Eye (tissue), 1 donor: ENCODE measurements at regions not wholly inside any gene's neighbourhood (a gene's known extent, or its start where the extent isn't known, plus 50 kb on each side); places are given as distances from the start of the nearest gene placed in this dataset.
A peak's percentile ranks its signal among the peaks of the same experiment; 100 is the strongest.
"Not testable (repeated sequence)": the region's sequence is repeated elsewhere in the genome, so short reads cannot be mapped to it uniquely, and the experiment has no call there.

Experiments used
- DNase-seq: peaks from one replicate; pipeline ENCODE4 v3.0.0-alpha.2; 2015

GRCh38 chr1:110260194-110260593 is 50.1 kb downstream of the KCNC4 start:
- DNase-seq = no peak

DNA sequence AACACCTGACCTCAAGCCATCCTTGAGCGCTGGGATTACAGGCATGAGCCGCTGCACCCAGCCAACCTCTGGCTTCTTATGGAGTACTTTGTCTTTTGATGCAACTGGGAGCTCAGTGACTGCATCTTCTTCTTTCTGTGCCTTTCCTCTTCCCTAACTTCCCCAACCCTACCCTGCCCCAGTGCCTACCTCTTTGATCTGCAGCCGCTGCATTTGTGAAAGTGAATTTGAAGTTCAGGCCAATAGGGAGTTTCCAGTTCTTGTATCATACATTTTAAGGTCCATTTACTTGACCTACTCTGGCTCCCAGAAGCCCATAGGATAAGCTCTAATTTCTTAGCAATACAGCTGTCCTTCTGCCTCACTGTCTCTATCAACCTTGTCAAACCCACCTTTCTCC is 52.2 kb downstream of the KCNC4 start:
- DNase-seq = no peak

- DNase-seq = peak; percentile 28
These were observed 52.9 kb downstream of the KCNC4 start for GRCh38 chr1:110262846-110263631.

- no peak for DNase-seq
These were observed 54.3 kb downstream of the KCNC4 start for GRCh38 chr1:110264430-110264829.

DNA sequence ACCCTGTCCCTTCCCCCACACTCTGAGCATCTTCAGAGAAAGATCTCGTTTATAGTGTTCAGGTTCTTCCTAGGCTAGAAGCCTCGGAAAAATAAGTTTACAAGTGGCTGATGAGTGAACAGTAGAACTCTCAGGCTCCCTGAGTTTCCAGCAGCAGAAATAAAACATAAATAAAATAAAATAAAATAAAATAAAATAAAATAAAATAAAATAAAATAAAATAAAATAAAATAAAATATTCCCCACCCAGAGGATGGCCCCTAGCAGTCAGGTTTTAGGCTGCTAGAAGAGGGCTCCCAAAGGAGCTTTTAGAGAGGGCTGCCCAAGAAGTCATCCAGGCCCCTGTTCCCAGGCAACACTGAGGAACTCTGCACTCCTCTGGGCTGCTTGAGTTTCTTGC is 55.1 kb downstream of the KCNC4 start:
- no peak for DNase-seq

- DNase-seq = no peak
These were observed 56.7 kb downstream of the KCNC4 start for GRCh38 chr1:110266834-110267233.

DNA sequence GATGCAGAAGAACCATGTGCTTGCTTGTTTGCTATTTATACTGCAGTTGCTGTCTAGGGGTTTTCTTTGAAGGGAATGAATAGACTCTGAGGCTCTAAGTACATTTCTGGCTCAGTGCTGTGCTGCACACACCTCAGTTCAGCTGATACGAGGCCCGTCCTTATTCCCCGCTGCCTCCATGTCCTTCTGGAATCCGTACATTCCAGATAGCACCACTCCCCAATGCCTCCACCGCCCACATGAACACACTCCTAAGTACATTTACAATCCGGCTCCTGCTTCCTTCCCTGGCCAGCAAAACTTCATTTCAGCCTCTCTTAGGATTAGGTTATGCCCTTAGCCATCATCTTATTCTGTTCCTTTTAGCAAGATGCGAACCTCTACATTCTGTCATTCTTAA is 57.1 kb downstream of the KCNC4 start:
- no peak for DNase-seq

GRCh38 chr1:110272045-110272444 is 61.9 kb downstream of the KCNC4 start:
- DNase-seq = no peak

- not testable (repeated sequence) for DNase-seq
These were observed 63.7 kb downstream of the KCNC4 start for GRCh38 chr1:110273832-110274231.

GRCh38 chr1:110280126-110280525 is 59.1 kb upstream of the RBM15 start:
- no peak for DNase-seq

- no peak for DNase-seq
These were observed 58.4 kb upstream of the RBM15 start for GRCh38 chr1:110280804-110281203.

GRCh38 chr1:110281363-110282290 is 57.5 kb upstream of the RBM15 start:
- peak; percentile 20 for DNase-seq

- DNase-seq = no peak
These were observed 56.8 kb upstream of the RBM15 start for GRCh38 chr1:110282395-110282794.

GRCh38 chr1:110283677-110284076 is 55.5 kb upstream of the RBM15 start:
- no peak for DNase-seq

- DNase-seq = no peak
These were observed 53.9 kb upstream of the RBM15 start for GRCh38 chr1:110285316-110285715.

DNA sequence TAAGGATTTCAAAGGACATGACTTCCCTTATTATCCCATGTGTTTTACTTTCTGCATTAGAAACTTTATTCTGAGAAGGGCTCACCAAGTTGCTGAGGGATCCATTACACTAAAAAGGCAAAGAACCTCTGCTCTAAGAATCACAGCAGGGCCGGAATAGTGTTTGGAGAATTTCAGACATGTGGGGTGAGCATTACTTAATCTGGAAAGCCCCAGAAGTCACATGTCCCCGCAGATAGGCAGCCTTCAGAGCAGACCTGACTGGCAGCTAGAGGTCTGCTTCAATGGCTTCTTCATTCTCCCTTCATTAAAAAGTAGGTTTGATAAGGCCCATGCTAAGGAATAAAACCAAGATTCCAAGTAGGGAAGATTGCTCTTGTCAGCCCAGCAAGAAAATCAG is 52.6 kb upstream of the RBM15 start:
- no peak for DNase-seq

DNA sequence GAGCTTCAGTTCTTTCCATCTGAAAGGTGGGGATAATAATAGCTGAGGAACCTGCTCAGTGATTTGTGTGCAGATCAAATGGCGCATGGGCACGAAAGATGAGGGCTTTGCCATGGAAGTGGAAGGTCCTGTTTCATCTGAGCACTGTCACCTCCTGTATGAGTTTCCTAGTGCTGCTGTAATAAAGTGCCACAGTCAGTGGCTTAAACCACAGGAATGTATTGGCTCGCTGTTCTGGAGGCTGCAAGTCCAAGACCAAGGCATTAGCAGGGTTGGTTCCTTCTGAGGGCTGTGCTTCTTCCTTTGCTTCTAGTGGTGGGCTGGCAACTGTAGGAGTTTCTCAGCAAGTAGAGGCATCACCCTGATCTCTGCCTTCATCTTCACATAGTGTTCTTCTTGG is 51.1 kb upstream of the RBM15 start:
- no peak for DNase-seq
